Osteocyte (in vitro differentiated cells): ENCODE measurements at regions not wholly inside any gene's neighbourhood (a gene's known extent, or its start where the extent isn't known, plus 50 kb on each side); places are given as distances from the start of the nearest gene placed in this dataset.
"Not testable (repeated sequence)": the region's sequence is repeated elsewhere in the genome, so short reads cannot be mapped to it uniquely, and the experiment has no call there.

Source experiments
- DNase-seq: peaks from one replicate; pipeline ENCODE4 v3.0.0; 2021; ENCODE audit warnings: mixed read lengths; ENCODE audit not compliant: unreplicated experiment; ENCODE audit errors: extremely low spot score
- H3K27ac Mint-ChIP-seq: one replicate; pipeline ENCODE4 v1.8.0; 2021; ENCODE audit warnings: mild to moderate bottlenecking, mixed read lengths; ENCODE audit not compliant: unreplicated experiment
- H3K27me3 Mint-ChIP-seq: one replicate; pipeline ENCODE4 v1.8.0; 2021; ENCODE audit warnings: mixed read lengths; ENCODE audit not compliant: unreplicated experiment
- H3K36me3 Mint-ChIP-seq: one replicate; pipeline ENCODE4 v1.8.0; 2021; ENCODE audit warnings: mixed read lengths; ENCODE audit not compliant: unreplicated experiment
- H3K4me1 Mint-ChIP-seq: one replicate; pipeline ENCODE4 v1.8.0; 2021; ENCODE audit warnings: mixed read lengths; ENCODE audit not compliant: unreplicated experiment
- H3K4me3 Mint-ChIP-seq: one replicate; pipeline ENCODE4 v1.8.0; 2021; ENCODE audit warnings: mild to moderate bottlenecking, moderate library complexity, mixed read lengths; ENCODE audit not compliant: unreplicated experiment
- H3K9me3 Mint-ChIP-seq: one replicate; pipeline ENCODE4 v1.8.0; 2021; ENCODE audit warnings: mixed read lengths; ENCODE audit not compliant: unreplicated experiment
- CTCF ChIP-seq: fragments of 200-600 bp; sonication (generic); IDR thresholded peaks from 2 replicates; pipeline ENCODE4 v1.5.0; 2021; ENCODE audit warnings: antibody characterized with exemption, mild to moderate bottlenecking, moderate library complexity

- no peaks in the 10 kb centered on the region for H3K9me3 Mint-ChIP-seq
- H3K36me3 Mint-ChIP-seq: no peaks in the 10 kb centered on the region
- H3K4me1 Mint-ChIP-seq: peaks cover 14% of the 10 kb centered on the region
- H3K27me3 Mint-ChIP-seq: no peaks in the 10 kb centered on the region
- no peak overlapping the region for H3K27ac Mint-ChIP-seq
- DNase-seq: no peak
- TF ChIP-seq CTCF: no peak
- H3K4me3 Mint-ChIP-seq: no peak overlapping the region
Measured at GRCh38 chr11:91293119-91293518, 931.5 kb upstream of the FAT3 start.

GRCh38 chr11:91272089-91272488, 952.5 kb upstream of the FAT3 start:
- no peak overlapping the region for H3K27ac Mint-ChIP-seq
- peaks cover 5% of the 10 kb centered on the region for H3K4me1 Mint-ChIP-seq
- TF ChIP-seq CTCF: no peak
- no peak overlapping the region for H3K4me3 Mint-ChIP-seq
- no peaks in the 10 kb centered on the region for H3K36me3 Mint-ChIP-seq
- H3K9me3 Mint-ChIP-seq: no peaks in the 10 kb centered on the region
- no peaks in the 10 kb centered on the region for H3K27me3 Mint-ChIP-seq
- no peak for DNase-seq

GRCh38 chr11:91268512-91269295, 955.9 kb upstream of the FAT3 start:
- not testable (repeated sequence) for H3K27ac Mint-ChIP-seq, DNase-seq, H3K9me3 Mint-ChIP-seq, H3K27me3 Mint-ChIP-seq, H3K4me3 Mint-ChIP-seq, H3K4me1 Mint-ChIP-seq, H3K36me3 Mint-ChIP-seq

- Mint-ChIP-seq H3K4me3 (no peak overlapping the region), H3K36me3 (no peaks in the 10 kb centered on the region), H3K27ac (no peak overlapping the region), H3K27me3 (peaks cover 10% of the 10 kb centered on the region), H3K9me3 (no peaks in the 10 kb centered on the region), H3K4me1 (no peaks in the 10 kb centered on the region)
- TF ChIP-seq CTCF: no peak
- DNase-seq: no peak
Measured at GRCh38 chr11:91265946-91266345, 958.7 kb upstream of the FAT3 start.

- peaks cover 10% of the 10 kb centered on the region for H3K27me3 Mint-ChIP-seq
- H3K36me3 Mint-ChIP-seq: no peaks in the 10 kb centered on the region
- no peaks in the 10 kb centered on the region for H3K9me3 Mint-ChIP-seq
- no peak for TF ChIP-seq CTCF
- no peak overlapping the region for H3K27ac Mint-ChIP-seq
- DNase-seq: no peak
- peaks cover 1% of the 10 kb centered on the region for H3K4me1 Mint-ChIP-seq
- no peak overlapping the region for H3K4me3 Mint-ChIP-seq
Measured at GRCh38 chr11:91264481-91264880, 960.1 kb upstream of the FAT3 start.
